Thymus (tissue), 11 donors: ENCODE measurements at regions not wholly inside any gene's neighbourhood (a gene's known extent, or its start where the extent isn't known, plus 50 kb on each side); places are given as distances from the start of the nearest gene placed in this dataset.
A peak's percentile ranks its signal among the peaks of the same experiment; 100 is the strongest.
"Not testable (repeated sequence)": the region's sequence is repeated elsewhere in the genome, so short reads cannot be mapped to it uniquely, and the experiment has no call there.

ENCODE experiments used
- DNase-seq, 9 donors: peaks; one replicate each; pipeline ENCODE4 v3.0.0-alpha.2; 2013; ENCODE audit warnings: low spot score in 9 of 9, low read depth in 6 of 9, missing footprints in 1 of 9
- H3K27ac ChIP-seq, 2 donors: one replicate each; pipeline ENCODE4 v1.5.1; 2013; ENCODE audit warnings: control low read depth in 1 of 2, low read depth in 1 of 2, low read length in 1 of 2, mild to moderate bottlenecking in 1 of 2, moderate library complexity in 1 of 2
- H3K27me3 ChIP-seq, 2 donors: one replicate each; pipeline ENCODE4 v1.5.1; 2013; ENCODE audit warnings: low read length in 1 of 2; ENCODE audit not compliant: control insufficient read depth in 2 of 2, insufficient read depth in 1 of 2
- H3K36me3 ChIP-seq, 2 donors: one replicate each; pipeline ENCODE4 v1.5.1; 2013; ENCODE audit warnings: low read length in 1 of 2, mild to moderate bottlenecking in 1 of 2, moderate library complexity in 1 of 2; ENCODE audit not compliant: control insufficient read depth in 2 of 2, insufficient read depth in 2 of 2
- H3K4me1 ChIP-seq, 2 donors: one replicate each; pipeline ENCODE4 v1.5.1; 2013; ENCODE audit warnings: low read length in 2 of 2; ENCODE audit not compliant: control insufficient read depth in 2 of 2, insufficient read depth in 2 of 2
- H3K4me3 ChIP-seq, 2 donors: one replicate each; pipeline ENCODE4 v1.5.1; 2013; ENCODE audit warnings: low read length in 2 of 2, control low read depth in 1 of 2, mild to moderate bottlenecking in 1 of 2
- H3K9me3 ChIP-seq, 2 donors: one replicate each; pipeline ENCODE4 v1.5.1; 2013; ENCODE audit warnings: low read length in 1 of 2, mild to moderate bottlenecking in 1 of 2; ENCODE audit not compliant: control insufficient read depth in 2 of 2, insufficient read depth in 1 of 2
- WGBS: extraction: QIAGEN DNeasy Blood & Tissue Kit; methylation state at CpG from one replicate; pipeline ENCODE4 v1.1.7; 2013; 5-methylcytosine and 5-hydroxymethylcytosine counted together
- donor health status: healthy.

GRCh38 chr9:85792057-85792456, 50.3 kb upstream of the AGTPBP1 start:
- H3K4me3 ChIP-seq, H3K27me3 ChIP-seq, H3K36me3 ChIP-seq, DNase-seq, H3K9me3 ChIP-seq, H3K27ac ChIP-seq, H3K4me1 ChIP-seq: not testable (repeated sequence)
- WGBS, result 95% methylated on average over 2 of the region's 2 CpGs

GRCh38 chr9:85802978-85803695, 61.4 kb upstream of the AGTPBP1 start:
- 63% methylated on average over 6 of the region's 6 CpGs for WGBS
- DNase-seq, result peak; percentile 11 to 83 (median 53)
- peaks cover 0 to 13% of the 10 kb centered on the region in 2 donors for H3K27me3 ChIP-seq
- not testable (repeated sequence) for H3K36me3 ChIP-seq, H3K4me1 ChIP-seq, H3K4me3 ChIP-seq, H3K27ac ChIP-seq, H3K9me3 ChIP-seq

GRCh38 chr9:85804847-85805133, 63.0 kb upstream of the AGTPBP1 start:
- H3K4me1 ChIP-seq, H3K27ac ChIP-seq, DNase-seq, H3K9me3 ChIP-seq, H3K36me3 ChIP-seq: not testable (repeated sequence)
- WGBS, result 7% methylated on average over 16 of the region's 16 CpGs
- Histone ChIP-seq H3K27me3 (peaks cover 0 to 13% of the 10 kb centered on the region in 2 donors), H3K4me3 (peak overlapping the region; percentile 30 to 66)

- not testable (repeated sequence) for H3K4me1 ChIP-seq, H3K9me3 ChIP-seq, H3K36me3 ChIP-seq
- peaks cover 0 to 13% of the 10 kb centered on the region in 2 donors for H3K27me3 ChIP-seq
- DNase-seq, result peak in 6 of 9 donors; percentile 37 to 75 (median 46)
- WGBS, result under 1% methylated on average over 111 of the region's 111 CpGs
- peak overlapping the region; percentile 49 to 66 for H3K4me3 ChIP-seq
- peak overlapping the region in 1 of 2 donors; percentile 60 for H3K27ac ChIP-seq
Measured at GRCh38 chr9:85805134-85806005, 63.6 kb upstream of the AGTPBP1 start.

- WGBS, result 98% methylated on average over 2 of the region's 2 CpGs
- not testable (repeated sequence) for H3K36me3 ChIP-seq, H3K4me1 ChIP-seq, H3K27me3 ChIP-seq, DNase-seq, H3K27ac ChIP-seq, H3K4me3 ChIP-seq, H3K9me3 ChIP-seq
Measured at GRCh38 chr9:85808329-85808728, 66.6 kb upstream of the AGTPBP1 start.

- not testable (repeated sequence) for H3K36me3 ChIP-seq, H3K4me1 ChIP-seq, H3K27ac ChIP-seq, H3K27me3 ChIP-seq, DNase-seq, H3K4me3 ChIP-seq, H3K9me3 ChIP-seq
- WGBS, result over 99% methylated on average over 2 of the region's 2 CpGs
Measured at GRCh38 chr9:85813388-85813787, 71.6 kb upstream of the AGTPBP1 start.

- H3K9me3 ChIP-seq, DNase-seq, H3K4me3 ChIP-seq, H3K36me3 ChIP-seq, H3K4me1 ChIP-seq, H3K27me3 ChIP-seq, H3K27ac ChIP-seq: not testable (repeated sequence)
Measured at GRCh38 chr9:85814800-85815199, 73.0 kb upstream of the AGTPBP1 start.

- peak in 2 of 9 donors; percentile 5 to 40 for DNase-seq
- not testable (repeated sequence) for H3K4me3 ChIP-seq, H3K27me3 ChIP-seq, H3K36me3 ChIP-seq, H3K9me3 ChIP-seq, H3K4me1 ChIP-seq, H3K27ac ChIP-seq
- whole genome bisulfite sequencing, result 12% methylated on average over 2 of the region's 2 CpGs
Measured at GRCh38 chr9:85818971-85819370, 77.2 kb upstream of the AGTPBP1 start.

- not testable (repeated sequence) for H3K36me3 ChIP-seq, H3K4me1 ChIP-seq, DNase-seq, H3K9me3 ChIP-seq, H3K27me3 ChIP-seq, H3K4me3 ChIP-seq, H3K27ac ChIP-seq
- 96% methylated on average over 4 of the region's 5 CpGs for WGBS
Measured at GRCh38 chr9:85820598-85820997, 78.8 kb upstream of the AGTPBP1 start.
